ENCODE measurements at regions not wholly inside any gene's neighbourhood (a gene's known extent, or its start where the extent isn't known, plus 50 kb on each side); places are given as distances from the start of the nearest gene placed in this dataset.

DNA sequence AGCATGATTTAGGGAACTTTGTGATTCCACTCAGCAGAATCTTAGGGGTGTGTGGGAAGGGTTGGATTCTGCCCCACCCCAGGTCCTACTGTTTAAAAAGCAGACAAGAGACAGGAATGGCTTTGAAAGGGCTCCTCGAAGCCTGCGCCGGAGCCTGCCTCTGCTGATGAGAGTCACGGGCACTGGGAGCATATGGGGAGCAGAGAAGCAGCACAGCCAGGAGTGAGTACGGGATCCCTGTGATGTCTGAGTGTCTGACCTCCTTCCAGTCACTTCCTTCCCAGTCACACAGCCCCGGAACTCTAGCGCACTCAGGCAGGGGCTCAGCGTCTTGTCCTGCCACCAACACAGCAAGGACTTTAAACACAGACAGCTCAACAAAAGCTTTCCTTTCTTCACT is 514.9 kb upstream of the DPP6 start:
- TF ChIP-seq, protein P1, sequence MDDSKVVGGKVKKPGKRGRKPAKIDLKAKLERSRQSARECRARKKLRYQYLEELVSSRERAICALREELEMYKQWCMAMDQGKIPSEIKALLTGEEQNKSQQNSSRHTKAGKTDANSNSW (CRISPR knock-in tag; IDR thresholded peaks at IDR 0.05; ENCODE audit: borderline replicate concordance): no peak
- TF ChIP-seq ZNF646 (CRISPR knock-in tag; IDR thresholded peaks at IDR 0.05): no peak
- no peak for TF ChIP-seq KMT2A (CRISPR knock-in tag; IDR thresholded peaks at IDR 0.05)
- TF ChIP-seq TCF12 (IDR thresholded peaks at IDR 0.05): no peak
- no peak for TF ChIP-seq TCF12 (CRISPR knock-in tag; IDR thresholded peaks at IDR 0.05)
- no peak for TF ChIP-seq SUZ12 (IDR thresholded peaks at IDR 0.05; ENCODE audit: low read depth, low read length)
- TF ChIP-seq SRF (IDR thresholded peaks at IDR 0.05; ENCODE audit: low read depth, low read length): no peak
- no peak for TF ChIP-seq ATF3 (CRISPR knock-in tag; IDR thresholded peaks at IDR 0.05)
- TF ChIP-seq ZFP82 (CRISPR knock-in tag; IDR thresholded peaks at IDR 0.05; ENCODE audit: borderline replicate concordance): no peak
- TF ChIP-seq CREM (IDR thresholded peaks at IDR 0.05): no peak
- TF ChIP-seq CREM (CRISPR knock-in tag; IDR thresholded peaks at IDR 0.05): no peak
- no peaks in the 10 kb centered on the region for H3K27me3 ChIP-seq (ENCODE audit: control insufficient read depth in 1 of 2, insufficient read depth in 2 of 2, low read length in 2 of 2)
- POLR2A ChIA-PET: no interaction called here
- H3K4me1 ChIP-seq (ENCODE audit: insufficient read depth, low read length): no peaks in the 10 kb centered on the region
- no TSS peak for BruUV-seq (replicated peaks)
- ATAC-seq (no peak), FAIRE-seq (no peak), DNase-seq (ENCODE audit: low spot score) (no peak)
- H3K79me2 ChIP-seq (ENCODE audit: insufficient read depth, low read length): no peaks in the 10 kb centered on the region
- no peak overlapping the region for H3K27ac ChIP-seq (ENCODE audit: extremely low read length, insufficient read depth, low read length)
- no peaks in the 10 kb centered on the region for H3K36me3 ChIP-seq (replicated peaks in 1 of 2; ENCODE audit: control insufficient read depth in 1 of 2, insufficient read depth in 2 of 2, low read length in 2 of 2)
- WGBS (ENCODE audit: low lambda C conversion rate): 35% methylated on average over 8 of the region's 8 CpGs
- no peak overlapping the region for H3K4me3 ChIP-seq (replicated peaks in 1 of 3; ENCODE audit: insufficient read depth in 1 of 3, low read depth in 2 of 3, low read length in 3 of 3)
- no peak overlapping the region for H3K9ac ChIP-seq (ENCODE audit: insufficient read depth, low read depth, low read length)
- 0 out of 2 replicates have a peak, but pooled peaks cover 5% of the 10 kb centered on the region for H3K9me3 ChIP-seq (ENCODE audit: low read length)
- intact Hi-C loops (cut with micrococcal nuclease; ENCODE audit: unreplicated experiment): no loop called here
- no peak overlapping the region for H3K4me2 ChIP-seq (ENCODE audit: low read depth, low read length)
- no peak overlapping the region for H2AFZ ChIP-seq (ENCODE audit: low read length)
- CTCF ChIA-PET (ENCODE audit: low intra/inter-chr PET ratio, low total read pairs): no interaction called here
- in situ Hi-C loops (cut with HindIII; ENCODE audit: extremely low pct_ligation_motif_present, low pct_unique_long_range_greater_than_20kb): no loop called here
- H4K20me1 ChIP-seq (ENCODE audit: insufficient read depth, low read length): no peaks in the 10 kb centered on the region
